ENCODE measurements at regions not wholly inside any gene's neighbourhood (a gene's known extent, or its start where the extent isn't known, plus 50 kb on each side); places are given as distances from the start of the nearest gene placed in this dataset.

DNA sequence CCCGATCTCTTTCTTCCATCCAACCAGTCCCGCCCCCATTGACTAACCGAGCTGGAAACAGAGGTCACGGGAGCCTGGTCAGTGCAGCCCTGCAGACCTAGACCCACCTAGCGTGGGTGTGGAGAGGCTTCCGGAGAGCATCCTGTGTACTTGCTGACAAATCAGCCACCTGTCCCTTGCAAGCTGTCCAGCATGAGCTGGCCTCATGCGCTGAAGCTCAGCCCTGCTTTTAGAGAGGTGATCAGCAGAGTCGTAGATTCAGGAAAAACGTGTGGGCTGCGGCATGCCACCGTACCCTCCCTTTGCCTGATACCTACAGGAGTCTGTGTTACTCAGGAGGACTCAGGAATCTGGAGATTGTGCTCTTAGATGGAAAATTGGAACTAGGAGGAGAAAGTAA, 80.3 kb upstream of the UQCRFS1 start:
- Histone ChIP-seq H3K9me3 (no peaks in the 10 kb centered on the region), H3K36me3 (no peaks in the 10 kb centered on the region), H3K27me3 (peaks cover 0 to 37% (median 22%) of the 10 kb centered on the region in 7 donors), H3K27ac (no peak overlapping the region), H3K4me3 (no peak overlapping the region), H3K4me1 (no peaks in the 10 kb centered on the region)
- TF ChIP-seq, protein P1, sequence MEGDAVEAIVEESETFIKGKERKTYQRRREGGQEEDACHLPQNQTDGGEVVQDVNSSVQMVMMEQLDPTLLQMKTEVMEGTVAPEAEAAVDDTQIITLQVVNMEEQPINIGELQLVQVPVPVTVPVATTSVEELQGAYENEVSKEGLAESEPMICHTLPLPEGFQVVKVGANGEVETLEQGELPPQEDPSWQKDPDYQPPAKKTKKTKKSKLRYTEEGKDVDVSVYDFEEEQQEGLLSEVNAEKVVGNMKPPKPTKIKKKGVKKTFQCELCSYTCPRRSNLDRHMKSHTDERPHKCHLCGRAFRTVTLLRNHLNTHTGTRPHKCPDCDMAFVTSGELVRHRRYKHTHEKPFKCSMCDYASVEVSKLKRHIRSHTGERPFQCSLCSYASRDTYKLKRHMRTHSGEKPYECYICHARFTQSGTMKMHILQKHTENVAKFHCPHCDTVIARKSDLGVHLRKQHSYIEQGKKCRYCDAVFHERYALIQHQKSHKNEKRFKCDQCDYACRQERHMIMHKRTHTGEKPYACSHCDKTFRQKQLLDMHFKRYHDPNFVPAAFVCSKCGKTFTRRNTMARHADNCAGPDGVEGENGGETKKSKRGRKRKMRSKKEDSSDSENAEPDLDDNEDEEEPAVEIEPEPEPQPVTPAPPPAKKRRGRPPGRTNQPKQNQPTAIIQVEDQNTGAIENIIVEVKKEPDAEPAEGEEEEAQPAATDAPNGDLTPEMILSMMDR (IDR thresholded peaks at IDR 0.05): no peak
- intact Hi-C loops (cut with DNase I): no loop called here
- DNase-seq: no peak
- 57 to 59% methylated on average over 11 of the region's 11 CpGs for WGBS, 2 donors
- no peak for ATAC-seq

DNA sequence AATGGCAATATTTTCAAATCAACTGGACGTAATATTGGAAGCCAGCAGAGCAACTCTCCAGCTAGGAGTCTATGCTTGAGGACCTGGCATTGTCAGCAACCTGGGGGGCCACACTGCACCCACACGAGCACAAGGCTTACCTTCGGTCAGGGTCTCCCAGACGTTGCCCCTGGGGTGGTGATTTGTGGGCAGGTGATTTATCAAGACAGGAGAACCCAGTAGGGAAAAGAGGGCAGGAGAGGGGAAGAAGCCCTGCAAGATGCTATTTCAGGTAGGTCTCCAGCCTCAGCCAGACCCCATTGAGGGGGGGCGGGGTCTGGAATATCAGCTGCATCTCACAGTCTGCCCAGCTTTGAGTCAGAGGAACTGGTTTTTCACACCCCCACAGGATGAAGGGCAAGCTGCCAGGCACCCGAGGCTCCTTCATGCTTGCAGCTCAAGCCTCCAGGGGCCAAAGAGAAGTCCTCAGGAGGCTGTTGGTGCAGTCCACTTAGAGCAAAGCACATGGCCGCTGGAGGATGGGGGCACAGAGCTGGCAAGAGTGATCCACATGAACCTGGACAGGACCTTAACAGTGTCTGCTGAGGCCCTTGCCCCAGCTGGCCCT, 80.9 kb upstream of the UQCRFS1 start:
- Histone ChIP-seq H3K27ac (no peak overlapping the region), H3K4me3 (no peak overlapping the region), H3K36me3 (no peaks in the 10 kb centered on the region), H3K4me1 (no peaks in the 10 kb centered on the region), H3K27me3 (peaks cover 0 to 31% (median 19%) of the 10 kb centered on the region in 7 donors), H3K9me3 (no peaks in the 10 kb centered on the region)
- ATAC-seq (no peak), DNase-seq (no peak)
- 72 to 73% methylated on average over 7 of the region's 7 CpGs for WGBS, 2 donors
- TF ChIP-seq, protein P1 (IDR thresholded peaks at IDR 0.05): no peak
- intact Hi-C loops (cut with DNase I): no loop called here

DNA sequence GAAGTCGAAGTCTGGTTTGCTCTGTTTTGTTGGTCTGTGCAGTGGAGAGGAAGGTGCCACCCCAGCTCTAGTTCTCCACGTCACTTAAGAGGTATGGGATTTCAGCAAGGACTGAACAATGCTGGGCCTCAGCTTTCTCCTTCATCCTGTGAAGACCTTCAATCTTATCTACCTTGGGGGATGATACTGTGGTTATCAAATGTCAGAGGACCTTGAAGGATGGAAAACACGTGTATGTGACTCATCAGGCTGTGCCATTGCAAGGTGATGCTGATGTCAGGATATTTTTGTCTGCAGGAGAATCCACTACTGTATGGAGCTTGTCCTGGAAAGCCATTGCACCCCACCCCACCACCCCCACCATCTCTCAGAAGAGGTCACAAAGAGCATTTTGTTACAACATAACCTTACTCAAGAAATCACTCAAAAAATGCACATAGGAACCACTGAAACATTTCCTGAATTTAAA, 81.4 kb upstream of the UQCRFS1 start:
- 46 to 52% methylated on average over 3 of the region's 3 CpGs for WGBS, 2 donors

DNA sequence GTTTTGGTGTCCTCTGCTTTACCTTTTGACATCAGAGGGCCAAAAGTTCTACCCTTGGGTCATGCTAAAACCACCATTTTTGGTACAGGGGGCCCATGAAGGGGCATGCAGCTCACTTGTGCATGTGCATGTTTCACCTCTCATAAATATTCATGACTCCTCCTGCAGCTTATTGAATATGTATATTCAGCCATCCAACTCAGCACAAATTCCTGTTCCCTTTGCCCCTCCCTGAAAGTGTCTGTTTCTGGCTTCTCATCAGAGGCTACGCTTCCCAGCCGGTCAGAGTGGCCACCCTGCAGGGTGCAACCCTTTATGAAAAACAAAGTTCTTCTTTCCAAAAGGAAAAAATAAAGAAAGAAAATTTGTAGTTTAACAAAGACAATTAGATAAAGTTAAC, 82.3 kb upstream of the UQCRFS1 start:
- Histone ChIP-seq H3K4me3 (no peak overlapping the region), H3K9me3 (no peaks in the 10 kb centered on the region), H3K27me3 (peaks cover 0 to 30% (median 12%) of the 10 kb centered on the region in 7 donors), H3K36me3 (no peaks in the 10 kb centered on the region), H3K4me1 (no peaks in the 10 kb centered on the region), H3K27ac (no peak overlapping the region)
- ATAC-seq: no peak
- DNase-seq: no peak
- intact Hi-C loops (cut with DNase I): no loop called here
- 59 to 77% methylated on average over 2 of the region's 2 CpGs for WGBS, 2 donors
- TF ChIP-seq, protein P1 (IDR thresholded peaks at IDR 0.05): no peak

More for the DNA sequence above, 81.4 kb upstream of the UQCRFS1 start:
- Histone ChIP-seq H3K36me3 (no peaks in the 10 kb centered on the region), H3K27me3 (peaks cover 0 to 29% (median 14%) of the 10 kb centered on the region in 7 donors), H3K9me3 (no peaks in the 10 kb centered on the region), H3K4me3 (no peak overlapping the region), H3K27ac (no peak overlapping the region), H3K4me1 (no peaks in the 10 kb centered on the region)
- TF ChIP-seq, protein P1 (IDR thresholded peaks at IDR 0.05): no peak
- intact Hi-C loops (cut with DNase I): no loop called here
- DNase-seq (no peak), ATAC-seq (no peak)
